Body of pancreas (tissue), 4 donors: ENCODE measurements at regions not wholly inside any gene's neighbourhood (a gene's known extent, or its start where the extent isn't known, plus 50 kb on each side); places are given as distances from the start of the nearest gene placed in this dataset.

ENCODE experiments used
- ATAC-seq: fragments of 150-250 bp; one replicate; pipeline ENCODE4 v1.9.1; 2016
- DNase-seq, 4 donors: peaks; one replicate each; pipeline ENCODE4 v3.0.0-alpha.2; 2019
- H3K27ac ChIP-seq, 4 donors: fragments of 200-600 bp; sonication (generic); 1 replicate in 3 of 4; 2 replicates in 1 of 4; pipeline versions ENCODE4 v1.5.1 to v1.6.1; 2016 to 2019; ENCODE audit warnings: mild to moderate bottlenecking in 1 of 4, mixed read lengths in 1 of 4, moderate library complexity in 1 of 4
- H3K27me3 ChIP-seq, 2 donors: fragments of 200-600 bp; sonication (generic); one replicate each; pipeline ENCODE4 v1.6.0; 2016; ENCODE audit warnings: mild to moderate bottlenecking in 1 of 2
- H3K36me3 ChIP-seq, 2 donors: fragments of 200-600 bp; sonication (generic); replicated peaks in 1 of 2; 2 replicates each; pipeline ENCODE4 v1.5.1; 2016; ENCODE audit warnings: low read depth in 2 of 2; ENCODE audit not compliant: insufficient read depth in 1 of 2
- H3K4me1 ChIP-seq: fragments of 200-600 bp; sonication (generic); one replicate; pipeline ENCODE4 v1.6.0; 2016
- H3K4me3 ChIP-seq, 2 donors: fragments of 200-600 bp; sonication (generic); 1 replicate in 1 of 2; 2 replicates in 1 of 2; pipeline ENCODE4 v1.5.1; 2016 to 2019
- H3K9me3 ChIP-seq, 3 donors: fragments of 200-600 bp; sonication (generic); 1 replicate in 2 of 3; 2 replicates in 1 of 3; pipeline ENCODE4 v1.5.1; 2016
- CTCF ChIP-seq, 7 experiments: fragments of 450-650 bp in 4 of 7; fragments of 200-600 bp in 3 of 7; sonication (generic) in 3 of 7; IDR thresholded peaks; one replicate each; pipeline ENCODE4 v1.5.1; 2016 to 2019; ENCODE audit warnings: antibody characterized with exemption in 7 of 7
- POLR2A ChIP-seq, 3 donors: fragments of 450-650 bp; IDR thresholded peaks; one replicate each; pipeline ENCODE4 v1.6.1; 2016; ENCODE audit warnings: antibody characterized with exemption in 3 of 3, mild to moderate bottlenecking in 2 of 3
- WGBS, 2 donors: methylation state at CpG; one replicate each; pipeline ENCODE4 v1.1.5; 2017; 5-methylcytosine and 5-hydroxymethylcytosine counted together
- intact Hi-C: fragments of 100-400 bp; cut with DNase I; formaldehyde crosslinking; loops from one replicate; pipeline ENCODE4 v1.15.1; 2023

- DNase-seq (no peak), ATAC-seq (no peak)
- no peaks in the 10 kb centered on the region for H3K9me3 ChIP-seq
- no peak overlapping the region for H3K27ac ChIP-seq
- H3K27me3 ChIP-seq = no peaks in the 10 kb centered on the region
- intact Hi-C loops = no loop called here
- no peak overlapping the region for H3K4me3 ChIP-seq
- TF ChIP-seq POLR2A (IDR thresholded peaks at IDR 0.05) (no peak), CTCF (IDR thresholded peaks at IDR 0.05) (no peak)
- WGBS, 2 donors = 53 to 76% methylated on average over 2 of the region's 2 CpGs
- no peaks in the 10 kb centered on the region for H3K4me1 ChIP-seq
- no peaks in the 10 kb centered on the region for H3K36me3 ChIP-seq
These were observed 96.1 kb downstream of the KCNJ2 start for GRCh38 chr17:70265471-70265870.

GRCh38 chr17:70266394-70266793 is 97.1 kb downstream of the KCNJ2 start:
- ATAC-seq = no peak

GRCh38 chr17:70268383-70268782 is 99.1 kb downstream of the KCNJ2 start:
- DNase-seq = no peak
- Histone ChIP-seq H3K36me3 (no peaks in the 10 kb centered on the region), H3K4me1 (no peaks in the 10 kb centered on the region), H3K4me3 (no peak overlapping the region), H3K27ac (no peak overlapping the region), H3K27me3 (no peaks in the 10 kb centered on the region), H3K9me3 (no peaks in the 10 kb centered on the region)
- TF ChIP-seq POLR2A (IDR thresholded peaks at IDR 0.05) = no peak
- TF ChIP-seq CTCF (IDR thresholded peaks at IDR 0.05) = no peak
- no peak for ATAC-seq
- WGBS, 2 donors = 67 to 76% methylated on average over 1 of the region's 1 CpG
- intact Hi-C loops = no loop called here

More at GRCh38 chr17:70266394-70266793, 97.1 kb downstream of the KCNJ2 start:
- H3K27ac ChIP-seq = no peak overlapping the region
- 65 to 71% methylated on average over 2 of the region's 2 CpGs for WGBS, 2 donors
- DNase-seq = no peak
- H3K4me1 ChIP-seq = no peaks in the 10 kb centered on the region
- no peak overlapping the region for H3K4me3 ChIP-seq
- H3K36me3 ChIP-seq = no peaks in the 10 kb centered on the region
- TF ChIP-seq CTCF (IDR thresholded peaks at IDR 0.05) (no peak), POLR2A (IDR thresholded peaks at IDR 0.05) (no peak)
- H3K27me3 ChIP-seq = no peaks in the 10 kb centered on the region
- intact Hi-C loops = no loop called here
- H3K9me3 ChIP-seq = no peaks in the 10 kb centered on the region

- 67 to 70% methylated on average over 7 of the region's 7 CpGs for WGBS, 2 donors
- intact Hi-C loops = no loop called here
- ATAC-seq (no peak), DNase-seq (no peak)
- Histone ChIP-seq H3K4me3 (no peak overlapping the region), H3K27me3 (no peaks in the 10 kb centered on the region), H3K4me1 (no peaks in the 10 kb centered on the region), H3K27ac (no peak overlapping the region), H3K36me3 (no peaks in the 10 kb centered on the region), H3K9me3 (no peaks in the 10 kb centered on the region)
- TF ChIP-seq POLR2A (IDR thresholded peaks at IDR 0.05) (no peak), CTCF (IDR thresholded peaks at IDR 0.05) (no peak)
These were observed 101.2 kb downstream of the KCNJ2 start for GRCh38 chr17:70270554-70270953.

GRCh38 chr17:70271200-70271599 is 101.9 kb downstream of the KCNJ2 start:
- TF ChIP-seq CTCF (IDR thresholded peaks at IDR 0.05) (no peak), POLR2A (IDR thresholded peaks at IDR 0.05) (no peak)
- ATAC-seq (no peak), DNase-seq (no peak)
- Histone ChIP-seq H3K36me3 (no peaks in the 10 kb centered on the region), H3K4me3 (no peak overlapping the region), H3K4me1 (no peaks in the 10 kb centered on the region), H3K27ac (no peak overlapping the region), H3K27me3 (no peaks in the 10 kb centered on the region), H3K9me3 (no peaks in the 10 kb centered on the region)
- WGBS, 2 donors = 59 to 77% methylated on average over 3 of the region's 3 CpGs
- intact Hi-C loops = no loop called here
